A549 (cell line): ENCODE measurements at regions not wholly inside any gene's neighbourhood (a gene's known extent, or its start where the extent isn't known, plus 50 kb on each side); places are given as distances from the start of the nearest gene placed in this dataset.

Source experiments
- ATAC-seq, 2 experiments: fragments of 200-7000 bp in 1 of 2; fragments of >200 bp in 1 of 2; cut with Nextera tagmentation in 1 of 2; cut with Tn5 transposase in 1 of 2; 3 replicates each; pipeline versions ENCODE4 v1.8.0 to v1.9.1; 2018 to 2020; ENCODE audit warnings: mild to moderate bottlenecking in 1 of 2, moderate library complexity in 1 of 2
- CTCF ChIA-PET: fragments of 300-600 bp; sonication (Branson Sonifier 250); formaldehyde crosslinking; extraction: SDS; loops from one replicate; lab custom pipeline; 2021; ENCODE audit warnings: antibody characterized with exemption, inconsistent platforms; lab: Yijun Ruan, JAX
- POLR2A ChIA-PET: fragments of 350-600 bp; formaldehyde crosslinking; extraction: SDS; loops from one replicate; lab custom pipeline; 2021; ENCODE audit warnings: antibody characterized with exemption, inconsistent platforms; lab: Yijun Ruan, JAX
- DNase-seq, 2 experiments: peaks; one replicate each; pipeline versions ENCODE4 v3.0.0 to v3.0.0-alpha.2; 2011 to 2016; ENCODE audit warnings: low read depth in 1 of 2, low spot score in 1 of 2
- FAIRE-seq: peaks from 2 replicates; lab custom pipeline; 2011; peaks lifted over from hg19 to GRCh38; lab: Jason Lieb, UNC
- H3K27ac ChIP-seq, 2 experiments: fragments of >200 bp; sonication (Bioruptor Twin); formaldehyde crosslinking; 3 replicates each; pipeline ENCODE4 v1.5.1; 2016 to 2017
- H3K4me1 ChIP-seq: fragments of >200 bp; sonication (Bioruptor Twin); formaldehyde crosslinking; 3 replicates; pipeline ENCODE4 v1.6.1; 2016
- H3K4me2 ChIP-seq: fragments of >200 bp; sonication (Bioruptor Twin); formaldehyde crosslinking; 3 replicates; pipeline ENCODE4 v1.6.1; 2016
- H3K4me3 ChIP-seq: fragments of >200 bp; sonication (Bioruptor Twin); formaldehyde crosslinking; 3 replicates; pipeline ENCODE4 v1.5.1; 2016
- H3K9me3 ChIP-seq: fragments of >200 bp; sonication (Bioruptor Twin); formaldehyde crosslinking; 3 replicates; pipeline ENCODE4 v1.6.1; 2016
- CBX2 ChIP-seq: fragments of 200-600 bp; sonication (generic); IDR thresholded peaks from 2 replicates; pipeline ENCODE4 v1.6.1; 2016; ENCODE audit warnings: low read depth, mild to moderate bottlenecking, borderline replicate concordance
- CBX8 ChIP-seq: fragments of 200-600 bp; sonication (generic); IDR thresholded peaks from 2 replicates; pipeline ENCODE4 v1.6.1; 2016
- ESRRA ChIP-seq: fragments of 150-350 bp; IDR thresholded peaks from 2 replicates; pipeline ENCODE4 v1.6.1; 2014; ENCODE audit warnings: mild to moderate bottlenecking, low read length, borderline replicate concordance
- FOSB ChIP-seq: fragments of 250-450 bp; sonication (Bioruptor Pico); IDR thresholded peaks from 2 replicates; pipeline ENCODE4 v1.5.0; 2020; ENCODE audit warnings: mild to moderate bottlenecking, moderate library complexity
- FOSL2 ChIP-seq, 2 experiments: fragments of 450-650 bp in 1 of 2; fragments of >200 bp in 1 of 2; sonication (Bioruptor Twin) in 1 of 2; formaldehyde crosslinking; IDR thresholded peaks; 2 replicates each; pipeline versions ENCODE4 v1.5.0 to v1.6.1; 2016 to 2020; ENCODE audit warnings: mild to moderate bottlenecking in 1 of 2, moderate library complexity in 1 of 2
- FOXS1 ChIP-seq: fragments of 250-450 bp; sonication (Bioruptor Pico); IDR thresholded peaks from 2 replicates; pipeline ENCODE4 v1.5.0; 2020; ENCODE audit warnings: mild to moderate bottlenecking, moderate library complexity
- GATA3 ChIP-seq: IDR thresholded peaks from 2 replicates; pipeline ENCODE4 v1.6.1; 2012; ENCODE audit warnings: borderline replicate concordance
- HOXB13 ChIP-seq: fragments of 250-450 bp; sonication (Bioruptor Pico); IDR thresholded peaks from 2 replicates; pipeline ENCODE4 v1.5.0; 2020; ENCODE audit warnings: low read depth, mild to moderate bottlenecking, moderate library complexity
- HOXB5 ChIP-seq: fragments of 250-450 bp; sonication (Bioruptor Pico); IDR thresholded peaks from 2 replicates; pipeline ENCODE4 v1.5.0; 2020; ENCODE audit warnings: mild to moderate bottlenecking, moderate library complexity
- MAX ChIP-seq: IDR thresholded peaks from 2 replicates; pipeline ENCODE4 v1.6.1; 2012
- MAZ ChIP-seq: fragments of 150-350 bp; IDR thresholded peaks from 2 replicates; pipeline ENCODE4 v1.6.1; 2014; ENCODE audit warnings: antibody characterized with exemption, low read depth, low read length, borderline replicate concordance
- NFE2L2 ChIP-seq: fragments of 150-350 bp; conservative IDR thresholded peaks from 2 replicates; pipeline ENCODE4 v1.6.1; 2014; ENCODE audit warnings: low read length
- NPAS2 ChIP-seq: fragments of 250-450 bp; sonication (Bioruptor Pico); IDR thresholded peaks from 2 replicates; pipeline ENCODE4 v1.8.0; 2022; ENCODE audit warnings: mild to moderate bottlenecking, moderate library complexity, borderline replicate concordance
- PBX3 ChIP-seq: IDR thresholded peaks from 2 replicates; pipeline ENCODE4 v1.6.1; 2012
- POLR2A ChIP-seq: IDR thresholded peaks from 2 replicates; pipeline ENCODE4 v1.6.1; 2012; ENCODE audit warnings: mild to moderate bottlenecking, low read length
- RAD21 ChIP-seq, 2 experiments: fragments of >200 bp in 1 of 2; sonication (Bioruptor Twin) in 1 of 2; formaldehyde crosslinking in 1 of 2; IDR thresholded peaks in 1 of 2; conservative IDR thresholded peaks in 1 of 2; 2 replicates in 1 of 2; 3 replicates in 1 of 2; pipeline ENCODE4 v1.6.1; 2012 to 2018; ENCODE audit warnings: inconsistent platforms in 1 of 2
- RFX5 ChIP-seq: fragments of 450-650 bp; IDR thresholded peaks from 2 replicates; pipeline ENCODE4 v1.7.1; 2014; ENCODE audit warnings: antibody characterized with exemption, mild to moderate bottlenecking, moderate library complexity
- SMC3 ChIP-seq: fragments of >200 bp; sonication (Bioruptor Twin); formaldehyde crosslinking; IDR thresholded peaks from 3 replicates; pipeline ENCODE4 v1.6.1; 2018; ENCODE audit warnings: inconsistent platforms
- USF2 ChIP-seq: fragments of 450-650 bp; IDR thresholded peaks from 2 replicates; pipeline ENCODE4 v1.6.1; 2014; ENCODE audit warnings: antibody characterized with exemption
- ZFP36 ChIP-seq: fragments of 450-650 bp; IDR thresholded peaks from 2 replicates; pipeline ENCODE4 v1.6.1; 2014; ENCODE audit warnings: borderline replicate concordance; ENCODE audit not compliant: partially characterized antibody
- ZSCAN20 ChIP-seq: fragments of 250-450 bp; sonication (Bioruptor Pico); IDR thresholded peaks from 2 replicates; pipeline ENCODE4 v1.8.0; 2022; ENCODE audit warnings: mild to moderate bottlenecking, moderate library complexity
- WGBS: methylation state at CpG from one replicate; pipeline ENCODE4 v1.1.6; 2017; ENCODE audit errors: missing lambda C conversion rate; 5-methylcytosine and 5-hydroxymethylcytosine counted together
- TF ChIP-seq, protein P1 (sequence below): fragments of >200 bp; sonication (Bioruptor Twin); formaldehyde crosslinking; IDR thresholded peaks from 3 replicates; pipeline ENCODE4 v1.6.1; 2016

DNA sequence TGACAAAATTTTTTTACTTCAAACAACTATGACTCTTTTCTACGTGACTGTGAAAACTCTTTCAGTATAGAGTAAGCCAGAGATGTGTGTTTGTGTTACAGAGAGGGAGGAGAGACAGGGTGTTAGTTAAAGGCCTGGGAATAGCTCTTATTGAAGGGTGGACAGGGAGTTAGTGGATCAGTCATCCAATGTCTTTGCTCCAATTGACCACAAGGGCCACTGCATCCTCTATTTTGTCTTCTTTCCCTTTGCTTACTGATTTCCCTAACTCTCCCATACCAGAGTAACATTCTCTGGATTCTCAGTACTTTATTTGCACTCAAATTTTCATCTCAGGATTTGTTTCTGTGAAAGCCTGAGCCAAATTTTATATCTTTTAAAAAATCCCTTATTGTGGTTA is 920.3 kb downstream of the CDH18 start:
- TF ChIP-seq MAZ (no peak), HOXB5 (CRISPR knock-in tag) (no peak), RFX5 (no peak), POLR2A (no peak), CBX2 (no peak), RAD21 (conservative IDR thresholded peaks at IDR 0.05 in 1 of 2, IDR thresholded peaks at IDR 0.05 in 1 of 2) (no peak), FOSL2 (IDR thresholded peaks at IDR 0.05) (no peak), FOSL2 (CRISPR knock-in tag; IDR thresholded peaks at IDR 0.05) (no peak), ZFP36 (no peak), NPAS2 (CRISPR knock-in tag) (no peak), MAX (no peak), ZSCAN20 (CRISPR knock-in tag) (no peak)
- TF ChIP-seq, protein P1, sequence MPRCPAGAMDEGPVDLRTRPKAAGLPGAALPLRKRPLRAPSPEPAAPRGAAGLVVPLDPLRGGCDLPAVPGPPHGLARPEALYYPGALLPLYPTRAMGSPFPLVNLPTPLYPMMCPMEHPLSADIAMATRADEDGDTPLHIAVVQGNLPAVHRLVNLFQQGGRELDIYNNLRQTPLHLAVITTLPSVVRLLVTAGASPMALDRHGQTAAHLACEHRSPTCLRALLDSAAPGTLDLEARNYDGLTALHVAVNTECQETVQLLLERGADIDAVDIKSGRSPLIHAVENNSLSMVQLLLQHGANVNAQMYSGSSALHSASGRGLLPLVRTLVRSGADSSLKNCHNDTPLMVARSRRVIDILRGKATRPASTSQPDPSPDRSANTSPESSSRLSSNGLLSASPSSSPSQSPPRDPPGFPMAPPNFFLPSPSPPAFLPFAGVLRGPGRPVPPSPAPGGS = no peak
- Histone ChIP-seq H3K4me2 (no peak overlapping the region), H3K4me3 (no peak overlapping the region), H3K27ac (no peak overlapping the region), H3K9me3 (no peaks in the 10 kb centered on the region), H3K4me1 (no peaks in the 10 kb centered on the region)
- WGBS = 7% methylated on average over 1 of the region's 1 CpG
- CTCF ChIA-PET = no interaction called here
- DNase-seq (no peak), ATAC-seq (no peak), FAIRE-seq (no peak)
- POLR2A ChIA-PET = no interaction called here

DNA sequence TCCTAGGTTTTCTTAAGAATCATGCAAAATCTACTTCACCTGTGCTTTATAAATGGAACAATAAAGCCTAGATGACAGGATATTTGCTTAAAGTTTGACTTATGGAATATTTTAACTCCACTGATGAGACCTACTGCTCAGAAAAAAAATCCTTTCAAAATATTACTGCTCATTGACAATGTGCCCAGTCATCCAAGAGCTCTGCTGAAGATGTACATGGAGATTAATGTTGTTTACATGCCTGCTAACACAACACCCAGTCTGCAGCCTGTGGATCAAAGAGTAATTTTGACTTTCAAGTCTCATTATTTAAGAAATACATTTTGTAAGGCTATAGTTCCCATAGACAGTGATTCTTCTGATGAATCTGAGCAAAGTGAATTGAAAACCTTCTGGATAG is 889.6 kb downstream of the CDH18 start:
- no peak overlapping the region for H3K27ac ChIP-seq
- no peak overlapping the region for H3K4me3 ChIP-seq
- no peaks in the 10 kb centered on the region for H3K4me1 ChIP-seq

GRCh38 chr5:19099195-19099594 is 888.8 kb downstream of the CDH18 start:
- ATAC-seq (no peak), FAIRE-seq (no peak), DNase-seq (no peak)
- no peak overlapping the region for H3K4me3 ChIP-seq
- WGBS = 0% methylated on average over 1 of the region's 1 CpG
- no peaks in the 10 kb centered on the region for H3K4me1 ChIP-seq
- H3K4me2 ChIP-seq = no peak overlapping the region
- POLR2A ChIA-PET = no interaction called here
- H3K27ac ChIP-seq = no peak overlapping the region
- CTCF ChIA-PET = no interaction called here
- no peaks in the 10 kb centered on the region for H3K9me3 ChIP-seq
- TF ChIP-seq PBX3 (no peak), USF2 (no peak)

More for the DNA sequence above, 889.6 kb downstream of the CDH18 start:
- FAIRE-seq (no peak), DNase-seq (no peak), ATAC-seq (no peak)
- H3K9me3 ChIP-seq = no peaks in the 10 kb centered on the region
- ChIA-PET POLR2A (no interaction called here), CTCF (no interaction called here)
- H3K4me2 ChIP-seq = no peak overlapping the region
- TF ChIP-seq HOXB13 (CRISPR knock-in tag) (no peak), ESRRA (no peak), CBX8 (no peak), FOXS1 (CRISPR knock-in tag) (no peak), FOSB (CRISPR knock-in tag) (no peak), USF2 (no peak), MAZ (no peak), GATA3 (no peak), NFE2L2 (no peak), SMC3 (no peak)
- TF ChIP-seq, protein P1 = no peak
